ENCODE measurements at regions not wholly inside any gene's neighbourhood (a gene's known extent, or its start where the extent isn't known, plus 50 kb on each side); places are given as distances from the start of the nearest gene placed in this dataset.

DNA sequence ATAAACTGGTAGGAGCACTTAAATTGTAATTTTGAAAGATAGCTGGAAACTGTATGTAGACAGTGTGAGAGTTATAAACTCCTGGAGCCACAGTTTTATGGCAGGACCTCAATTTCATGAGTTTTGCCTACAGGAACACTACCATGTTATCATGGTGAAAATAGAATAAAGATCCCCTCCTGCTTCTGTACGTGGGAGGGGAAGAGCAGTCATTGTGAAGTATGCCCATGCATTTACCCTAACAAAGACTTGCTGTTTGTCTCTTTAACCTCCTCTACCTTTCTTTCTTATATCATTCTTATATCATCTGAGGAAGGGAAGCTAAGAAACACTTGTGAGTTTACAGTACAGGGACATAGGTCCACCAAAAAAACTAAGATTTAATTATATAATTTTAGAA lies 327.0 kb downstream of the PCDH10 start:
- TF ChIP-seq POLR2AphosphoS5 (IDR thresholded peaks at IDR 0.05) = no peak
- TF ChIP-seq, protein P1, sequence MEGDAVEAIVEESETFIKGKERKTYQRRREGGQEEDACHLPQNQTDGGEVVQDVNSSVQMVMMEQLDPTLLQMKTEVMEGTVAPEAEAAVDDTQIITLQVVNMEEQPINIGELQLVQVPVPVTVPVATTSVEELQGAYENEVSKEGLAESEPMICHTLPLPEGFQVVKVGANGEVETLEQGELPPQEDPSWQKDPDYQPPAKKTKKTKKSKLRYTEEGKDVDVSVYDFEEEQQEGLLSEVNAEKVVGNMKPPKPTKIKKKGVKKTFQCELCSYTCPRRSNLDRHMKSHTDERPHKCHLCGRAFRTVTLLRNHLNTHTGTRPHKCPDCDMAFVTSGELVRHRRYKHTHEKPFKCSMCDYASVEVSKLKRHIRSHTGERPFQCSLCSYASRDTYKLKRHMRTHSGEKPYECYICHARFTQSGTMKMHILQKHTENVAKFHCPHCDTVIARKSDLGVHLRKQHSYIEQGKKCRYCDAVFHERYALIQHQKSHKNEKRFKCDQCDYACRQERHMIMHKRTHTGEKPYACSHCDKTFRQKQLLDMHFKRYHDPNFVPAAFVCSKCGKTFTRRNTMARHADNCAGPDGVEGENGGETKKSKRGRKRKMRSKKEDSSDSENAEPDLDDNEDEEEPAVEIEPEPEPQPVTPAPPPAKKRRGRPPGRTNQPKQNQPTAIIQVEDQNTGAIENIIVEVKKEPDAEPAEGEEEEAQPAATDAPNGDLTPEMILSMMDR (IDR thresholded peaks at IDR 0.05) = no peak

All from sigmoid colon (tissue), 4 donors.